KBM-7 (cell line): ENCODE measurements at regions not wholly inside any gene's neighbourhood (a gene's known extent, or its start where the extent isn't known, plus 50 kb on each side); places are given as distances from the start of the nearest gene placed in this dataset.

ENCODE experiments used
- DNase-seq: peaks from one replicate; pipeline ENCODE4 v3.0.0-alpha.2; 2015
- in situ Hi-C: fragments of 300-500 bp; cut with MboI; formaldehyde crosslinking; loops from 2 replicates; pipeline ENCODE4 v1.14.3; 2020; ENCODE audit warnings: low sequenced_read_pairs, low pct_unique_long_range_greater_than_20kb, mixed read lengths

- DNase-seq = no peak
- in situ Hi-C loops = no loop called here
Observed at GRCh38 chr22:48705159-48705916, 1122.3 kb downstream of the BRD1 start.

DNA sequence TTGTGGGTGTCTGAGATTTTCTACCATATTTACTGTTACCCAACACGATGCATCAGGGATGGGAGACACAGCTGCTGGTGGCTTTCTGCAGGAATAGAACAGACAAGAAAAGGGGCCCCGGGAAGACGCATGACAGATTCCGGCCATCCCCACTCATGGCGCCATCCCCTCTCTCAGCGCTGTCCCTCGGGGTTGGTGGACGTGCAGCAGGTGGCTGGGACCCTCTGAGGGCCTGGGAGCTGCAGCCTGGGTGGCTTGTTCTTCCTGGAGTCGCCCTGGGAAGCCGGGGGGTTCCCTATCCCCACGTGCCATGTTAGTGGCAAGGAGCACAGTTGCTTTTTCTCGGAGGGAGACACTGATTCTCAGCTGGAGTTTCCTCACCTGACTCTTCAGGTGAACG lies 1123.3 kb downstream of the BRD1 start:
- in situ Hi-C loops = no loop called here
- DNase-seq = no peak

GRCh38 chr22:48703265-48703941 lies 1124.3 kb downstream of the BRD1 start:
- no peak for DNase-seq
- in situ Hi-C loops = no loop called here

DNA sequence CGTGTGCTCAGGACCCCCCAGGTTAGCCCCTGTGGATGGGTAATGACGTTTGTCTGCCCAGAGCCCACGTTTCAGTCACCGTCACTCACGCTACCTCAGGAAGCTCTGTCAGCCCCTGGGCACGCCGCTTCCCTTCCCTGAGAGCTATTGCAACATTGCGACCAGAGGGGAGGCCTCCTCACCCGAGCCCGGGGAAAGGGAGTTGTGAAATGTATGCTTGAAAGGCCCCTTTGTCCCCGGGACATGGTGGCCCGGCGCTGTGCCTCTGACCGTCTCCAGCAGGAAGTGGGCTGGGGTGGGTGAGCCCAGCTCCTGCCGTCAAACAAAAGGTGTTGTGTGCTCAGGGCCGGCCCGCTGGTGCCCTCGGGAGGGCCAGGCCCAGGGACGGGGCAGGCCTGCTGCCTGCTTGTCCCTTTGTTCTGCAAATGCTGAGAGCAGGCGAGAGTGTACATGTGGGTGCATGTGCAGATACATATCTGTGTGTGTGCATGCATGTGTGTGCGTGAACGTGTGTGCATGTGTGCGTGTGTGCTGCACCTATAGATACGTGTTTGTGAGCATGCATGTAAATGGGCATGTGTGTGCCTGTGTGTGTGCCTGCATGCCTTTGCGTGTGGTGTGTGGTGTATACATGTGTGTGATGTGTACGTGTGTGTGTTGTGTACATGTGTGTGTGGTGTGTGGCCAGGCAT lies 1125.0 kb downstream of the BRD1 start:
- in situ Hi-C loops = no loop called here
- no peak for DNase-seq

DNA sequence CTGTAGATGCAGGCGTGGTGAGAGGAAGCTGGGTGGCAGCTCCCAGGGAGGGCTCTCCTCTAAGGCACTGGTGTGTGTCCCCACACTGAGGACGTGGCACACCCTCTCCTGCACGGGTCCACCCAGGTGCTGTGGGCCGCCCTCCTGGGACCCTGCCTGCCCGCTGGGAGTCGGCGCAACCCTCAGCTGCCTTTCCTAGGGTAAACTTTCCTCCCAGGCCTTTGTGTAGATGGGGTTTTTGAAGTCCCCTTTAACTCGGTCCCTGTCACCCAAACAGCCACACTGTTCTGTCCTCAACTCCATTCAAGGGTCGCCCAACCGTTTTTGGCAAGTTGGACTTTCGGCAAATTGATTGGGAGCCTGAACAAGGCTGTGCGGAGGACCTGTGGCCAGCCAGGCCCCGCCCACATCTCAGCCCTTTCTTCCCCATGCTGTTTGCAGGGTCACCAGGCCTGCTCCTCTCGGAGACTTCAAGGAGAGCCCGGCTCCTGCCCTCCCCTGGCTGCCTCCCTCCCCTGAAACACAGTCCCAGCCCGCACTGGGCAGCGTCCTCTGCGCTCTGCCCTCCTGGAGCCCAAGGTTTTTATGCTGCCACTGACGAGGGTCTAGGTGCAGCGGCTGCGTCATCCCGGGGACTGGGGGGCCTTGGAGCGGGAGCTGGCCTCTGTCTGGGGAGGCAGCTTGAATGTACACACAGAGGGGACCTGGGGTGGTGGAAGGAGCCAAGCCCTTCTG lies 1126.2 kb downstream of the BRD1 start:
- no peak for DNase-seq
- in situ Hi-C loops = no loop called here

DNA sequence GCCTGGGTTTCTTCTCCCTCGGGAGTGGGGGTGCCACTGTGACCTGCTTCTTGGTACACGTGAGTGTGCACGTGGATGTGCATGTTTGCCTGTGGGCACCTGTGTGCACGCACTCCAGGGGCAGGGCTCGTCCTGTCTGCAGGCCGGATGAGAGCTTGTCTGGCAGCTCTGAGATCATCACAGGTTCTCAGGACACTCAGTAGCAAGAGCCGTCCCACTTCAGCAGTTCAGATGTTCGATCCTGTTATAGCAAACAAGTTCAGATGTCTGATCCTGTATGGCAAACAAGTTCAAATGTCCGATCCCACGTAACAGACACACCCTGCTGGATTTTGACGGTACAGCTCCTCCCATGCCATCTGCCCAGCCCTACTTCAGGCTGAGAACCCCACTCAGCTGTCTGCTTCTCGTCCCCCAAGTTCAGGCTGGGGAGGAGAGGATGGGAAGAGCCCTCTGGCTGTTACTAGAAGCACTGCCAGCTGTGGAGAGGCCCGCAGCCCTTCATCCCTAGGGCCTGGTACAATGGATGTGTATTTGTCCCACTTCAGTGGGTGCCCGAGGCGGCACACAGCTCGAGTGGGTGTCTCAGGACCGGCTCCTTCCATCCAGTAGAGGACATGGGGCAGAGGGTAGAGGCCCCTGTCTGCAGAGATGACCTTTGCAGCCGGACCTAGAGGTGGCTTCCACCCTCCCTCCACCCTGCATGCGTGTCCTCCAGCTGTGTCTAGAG lies 1126.9 kb downstream of the BRD1 start:
- in situ Hi-C loops = no loop called here

DNA sequence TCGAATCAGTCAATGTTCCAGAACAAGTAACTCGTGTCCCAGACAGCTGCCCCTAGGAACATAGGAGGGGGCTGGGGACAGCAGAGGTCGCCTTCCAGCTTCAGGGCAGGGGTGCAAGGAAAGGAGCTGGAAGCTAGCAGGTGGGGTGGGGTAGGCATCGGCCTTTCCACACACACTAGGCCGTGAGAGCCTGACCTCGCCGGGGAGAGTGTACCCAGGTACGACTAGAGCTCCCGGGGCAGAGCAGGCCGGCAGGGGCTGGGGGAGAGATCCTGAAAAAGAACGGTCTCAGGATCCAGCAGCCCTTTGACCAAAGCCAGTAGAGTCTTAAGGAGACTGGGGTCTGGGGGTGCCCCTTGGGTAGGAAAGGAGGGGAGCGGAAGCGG lies 1127.5 kb downstream of the BRD1 start:
- DNase-seq = no peak
- in situ Hi-C loops = no loop called here

More for the DNA sequence above, 1126.9 kb downstream of the BRD1 start:
- DNase-seq = no peak

DNA sequence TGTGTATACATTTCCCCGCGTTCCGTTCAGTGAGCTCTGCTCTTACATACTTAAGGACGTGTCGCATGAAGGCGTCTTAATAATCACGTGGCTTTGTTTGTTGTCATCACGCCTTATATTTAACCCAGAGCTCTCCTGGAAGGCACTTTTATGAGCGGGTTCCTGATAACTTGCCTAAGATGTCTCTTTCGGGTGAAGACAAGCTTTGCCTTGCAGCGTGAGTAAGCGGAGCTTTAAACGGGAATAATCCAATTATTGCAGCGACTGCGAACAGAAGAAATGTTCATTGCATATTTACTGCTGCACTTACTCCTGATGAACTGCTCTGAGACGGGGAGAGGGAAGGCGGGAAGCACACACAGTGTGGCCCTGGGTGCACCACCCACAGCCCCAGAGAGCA lies 1128.2 kb downstream of the BRD1 start:
- in situ Hi-C loops = no loop called here
- no peak for DNase-seq

GRCh38 chr22:48698618-48699017 lies 1129.1 kb downstream of the BRD1 start:
- in situ Hi-C loops = no loop called here
- DNase-seq = no peak

DNA sequence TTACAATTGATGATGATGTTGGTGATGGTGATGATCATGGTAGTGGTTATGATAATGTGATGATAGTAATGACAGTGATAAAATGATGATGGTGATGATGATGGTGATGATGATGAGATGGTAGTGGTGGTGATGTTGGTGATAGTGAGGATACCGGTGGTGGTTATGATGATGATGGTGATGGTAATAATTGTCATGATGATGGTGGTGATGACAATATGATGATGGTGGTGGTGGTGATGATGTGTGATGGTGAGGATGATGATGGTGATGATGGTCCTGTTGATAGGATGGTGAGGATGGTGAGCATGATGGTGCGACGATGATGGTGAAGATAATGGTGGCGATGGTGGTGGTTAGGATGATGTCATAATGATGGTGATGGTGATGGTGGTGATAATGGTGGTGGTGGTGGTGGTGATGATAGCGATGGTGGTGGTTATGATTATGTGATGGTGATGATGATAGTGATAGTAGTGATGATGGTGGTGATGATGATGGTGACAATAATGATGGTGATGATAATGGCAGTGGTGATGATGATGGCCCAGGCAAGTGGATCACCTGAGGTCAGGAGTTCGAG lies 1129.9 kb downstream of the BRD1 start:
- no peak for DNase-seq
- in situ Hi-C loops = no loop called here

- in situ Hi-C loops = no loop called here
- DNase-seq = no peak
Observed at GRCh38 chr22:48697223-48697622, 1130.5 kb downstream of the BRD1 start.

DNA sequence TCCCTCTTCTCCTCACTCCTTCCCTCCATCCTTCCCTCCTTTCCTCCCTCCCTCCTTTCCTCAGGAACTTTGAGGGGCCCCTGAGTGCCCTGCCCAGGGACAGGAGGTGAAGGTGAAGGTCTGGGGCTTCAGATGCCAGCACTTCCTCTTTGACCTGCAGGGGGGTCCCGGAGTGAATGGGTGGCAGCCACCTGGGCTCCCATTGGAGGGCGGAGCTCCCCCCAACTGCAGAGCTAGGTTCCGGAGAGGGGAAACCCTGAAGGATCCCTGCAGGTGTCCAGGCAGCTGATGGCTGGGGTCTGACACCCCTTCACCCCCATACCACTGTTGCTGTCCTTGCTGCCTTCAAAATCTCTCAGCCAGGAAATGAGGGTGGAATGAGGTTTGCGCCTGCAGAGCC lies 1131.3 kb downstream of the BRD1 start:
- in situ Hi-C loops = no loop called here
- DNase-seq = no peak

DNA sequence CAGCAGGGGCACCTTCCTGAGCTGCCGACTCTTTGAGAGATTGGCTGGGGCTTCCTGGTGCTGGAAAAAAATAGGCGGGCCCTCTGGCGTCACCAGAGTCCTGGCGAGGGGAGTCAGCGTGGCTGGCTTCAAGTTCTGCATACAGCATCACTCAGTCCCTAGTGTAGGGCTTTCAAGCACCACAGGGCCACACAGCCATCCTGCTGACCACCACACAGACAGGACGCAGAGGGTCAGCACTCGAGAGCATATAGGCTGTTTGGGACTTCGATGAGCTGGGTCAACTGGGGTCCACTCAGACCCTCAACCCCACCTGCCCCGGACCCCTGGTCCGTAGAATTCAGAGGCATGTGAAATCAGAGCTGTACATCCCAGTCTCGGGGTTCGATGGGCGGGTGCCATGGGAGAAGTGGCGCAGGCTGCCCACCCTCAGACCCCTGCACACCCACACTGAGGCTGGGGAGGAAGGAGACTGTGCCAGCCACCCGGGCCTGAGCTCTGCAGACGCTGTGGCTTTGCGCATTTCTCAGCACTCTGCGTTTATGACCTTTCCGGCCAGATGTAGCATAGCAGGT lies 1131.9 kb downstream of the BRD1 start:
- in situ Hi-C loops = no loop called here

DNA sequence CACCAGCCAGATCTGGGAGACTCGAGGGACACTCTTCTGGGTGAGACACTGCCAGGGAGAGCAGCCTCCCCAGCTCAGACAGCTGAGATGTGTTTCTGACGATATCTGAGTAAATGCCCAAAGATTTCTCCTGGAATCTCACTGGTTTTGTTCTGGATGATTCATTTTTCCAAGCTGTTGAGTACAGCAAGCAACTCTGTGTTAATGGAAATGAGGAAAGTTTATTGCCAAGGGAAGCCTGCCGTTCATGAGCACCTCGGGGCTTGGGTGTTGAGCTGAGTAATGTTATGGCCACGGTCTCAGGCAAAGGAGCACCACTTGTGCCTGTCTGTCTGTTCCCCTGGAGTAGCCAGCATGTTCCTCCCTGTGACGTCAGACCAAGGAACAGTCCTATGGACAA lies 1132.4 kb downstream of the BRD1 start:
- in situ Hi-C loops = no loop called here
- no peak for DNase-seq

More for the DNA sequence above, 1131.9 kb downstream of the BRD1 start:
- DNase-seq = no peak

GRCh38 chr22:48694296-48694883 lies 1133.3 kb downstream of the BRD1 start:
- in situ Hi-C loops = no loop called here
- DNase-seq = no peak

GRCh38 chr22:48693377-48694135 lies 1134.1 kb downstream of the BRD1 start:
- no peak for DNase-seq
- in situ Hi-C loops = no loop called here

DNA sequence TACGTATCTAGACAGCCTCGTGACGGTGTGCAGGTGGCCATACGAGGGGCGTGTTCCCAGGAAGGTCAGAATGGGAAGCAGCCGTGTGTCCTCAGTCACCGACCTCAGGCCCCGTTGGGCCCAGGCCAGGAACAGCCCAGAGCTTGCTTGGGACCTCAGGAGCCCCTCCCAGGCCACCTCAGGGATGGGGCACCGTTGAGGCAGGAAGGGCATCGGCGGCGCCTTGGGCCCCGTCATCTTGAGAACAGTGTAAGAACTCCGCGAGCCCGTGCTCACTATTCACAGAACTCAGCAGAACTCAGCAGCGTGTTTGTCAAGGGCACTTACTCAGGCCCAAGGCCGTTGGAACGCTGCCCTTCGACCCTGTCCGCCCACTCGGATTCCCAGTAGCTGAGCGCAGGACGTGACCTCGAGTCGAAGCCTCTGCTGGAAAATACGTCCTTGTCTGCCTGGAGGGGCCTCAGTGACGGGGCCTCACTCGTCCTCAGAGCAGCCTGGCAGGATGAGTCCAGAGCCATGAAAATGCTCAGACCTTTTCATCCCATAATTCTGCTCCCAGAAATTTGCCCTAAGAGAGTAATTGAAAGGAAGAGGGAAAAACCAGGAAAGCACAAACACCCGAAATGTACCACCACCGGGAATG lies 1134.8 kb downstream of the BRD1 start:
- in situ Hi-C loops = no loop called here
- DNase-seq = no peak
